NT2/D1 (cell line): ENCODE measurements at regions not wholly inside any gene's neighbourhood (a gene's known extent, or its start where the extent isn't known, plus 50 kb on each side); places are given as distances from the start of the nearest gene placed in this dataset.

Experiments used
- DNase-seq: peaks from one replicate; pipeline ENCODE4 v3.0.0-alpha.2; 2011; ENCODE audit warnings: low read depth, low spot score
- H3K27me3 ChIP-seq: 2 replicates; pipeline ENCODE4 v1.6.0; 2011; ENCODE audit warnings: mild to moderate bottlenecking; ENCODE audit not compliant: insufficient read length, insufficient read depth
- H3K36me3 ChIP-seq: 2 replicates; pipeline ENCODE4 v1.6.1; 2011; ENCODE audit warnings: mild to moderate bottlenecking, low read length, mixed read lengths; ENCODE audit not compliant: insufficient read depth, insufficient read length
- H3K4me1 ChIP-seq: 2 replicates; pipeline ENCODE4 v1.5.1; 2011; ENCODE audit not compliant: insufficient read depth, insufficient read length
- H3K4me3 ChIP-seq: 2 replicates; pipeline ENCODE4 v1.5.1; 2011; ENCODE audit warnings: low read depth; ENCODE audit not compliant: insufficient read length
- H3K9ac ChIP-seq: 2 replicates; pipeline ENCODE4 v1.6.0; 2011; ENCODE audit warnings: low read depth; ENCODE audit not compliant: insufficient read length
- H3K9me3 ChIP-seq: 2 replicates; pipeline ENCODE4 v1.5.1; 2011; ENCODE audit warnings: mild to moderate bottlenecking, low read length; ENCODE audit not compliant: insufficient read depth
- SUZ12 ChIP-seq: IDR thresholded peaks from 2 replicates; pipeline ENCODE4 v1.6.1; 2011; ENCODE audit not compliant: insufficient read length, insufficient read depth; ENCODE audit errors: extremely low read depth
- YY1 ChIP-seq: IDR thresholded peaks from 2 replicates; pipeline ENCODE4 v1.6.1; 2011; ENCODE audit not compliant: insufficient read length, insufficient read depth
- ZNF274 ChIP-seq: IDR thresholded peaks from 2 replicates; pipeline ENCODE4 v1.6.1; 2011; ENCODE audit warnings: mild to moderate bottlenecking, low read depth, low read length

DNA sequence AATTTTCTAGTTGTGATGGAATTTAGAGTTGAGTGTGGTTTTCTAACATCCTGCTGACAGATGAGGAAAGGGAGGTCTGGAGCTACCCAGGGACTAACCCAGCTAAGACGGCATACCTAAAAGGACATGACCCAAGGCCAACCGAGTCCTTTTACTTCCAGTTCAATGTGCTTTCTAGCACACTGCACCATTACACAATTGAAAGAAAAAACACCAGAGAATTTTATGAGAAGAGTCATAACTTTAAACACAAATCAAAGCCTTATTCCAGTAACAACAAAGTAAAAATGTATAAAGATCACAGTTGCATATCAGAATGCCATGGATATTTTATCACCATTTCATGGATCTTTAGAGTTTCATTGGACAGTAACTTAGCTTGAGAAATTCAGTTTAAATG is 480.3 kb downstream of the MEIS1 start:
- no peak for DNase-seq
- Histone ChIP-seq H3K9ac (no peak overlapping the region), H3K4me3 (no peak overlapping the region), H3K9me3 (no peaks in the 10 kb centered on the region), H3K27me3 (no peaks in the 10 kb centered on the region), H3K36me3 (no peaks in the 10 kb centered on the region), H3K4me1 (no peaks in the 10 kb centered on the region)
- TF ChIP-seq SUZ12: no peak
- no peak for TF ChIP-seq YY1
- TF ChIP-seq ZNF274: no peak

DNA sequence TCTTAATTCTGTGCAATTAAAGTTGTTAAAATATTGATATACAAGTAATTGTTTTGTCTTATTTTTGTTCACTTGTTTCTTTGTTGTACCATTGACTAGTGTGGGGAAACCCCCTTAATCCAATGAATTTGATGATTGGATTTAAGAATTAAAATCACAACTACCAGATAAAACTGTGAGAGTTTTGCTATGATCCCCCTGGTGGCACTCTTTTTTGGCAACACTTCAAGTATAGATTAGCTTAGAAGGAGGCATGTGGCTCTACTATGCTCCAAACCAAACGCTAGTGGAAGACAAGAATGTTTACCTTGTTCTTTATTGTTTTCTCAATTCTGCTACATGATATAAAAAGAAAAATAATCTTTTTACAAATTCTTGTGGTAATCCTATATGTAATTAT is 477.8 kb upstream of the ETAA1 start:
- Histone ChIP-seq H3K9me3 (no peaks in the 10 kb centered on the region), H3K36me3 (no peaks in the 10 kb centered on the region), H3K9ac (no peak overlapping the region), H3K4me3 (no peak overlapping the region), H3K27me3 (no peaks in the 10 kb centered on the region), H3K4me1 (no peaks in the 10 kb centered on the region)
- TF ChIP-seq SUZ12: no peak
- TF ChIP-seq ZNF274: no peak
- TF ChIP-seq YY1: no peak
- DNase-seq: no peak

DNA sequence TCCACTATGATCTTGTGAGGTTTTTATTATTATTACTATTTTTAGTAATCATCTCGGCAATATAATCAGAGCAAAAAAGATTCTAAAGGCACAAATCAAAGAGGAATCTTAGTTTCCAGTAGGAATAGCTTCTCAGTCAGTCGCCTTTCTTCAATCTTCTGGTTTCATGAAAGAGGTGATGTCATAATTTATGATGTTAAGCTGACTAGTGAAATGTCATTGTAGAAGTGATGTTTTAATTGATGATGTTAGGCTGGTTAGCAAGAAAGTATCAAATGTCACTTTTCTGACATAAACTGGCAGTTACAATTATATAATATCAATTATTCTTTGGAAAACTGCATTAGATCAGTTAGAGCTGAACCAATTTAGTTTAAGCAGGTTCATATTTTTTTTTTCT is 476.7 kb upstream of the ETAA1 start:
- no peak overlapping the region for H3K9ac ChIP-seq
- H3K9me3 ChIP-seq: no peaks in the 10 kb centered on the region
- DNase-seq: no peak
- TF ChIP-seq SUZ12 (no peak), ZNF274 (no peak), YY1 (no peak)
- H3K36me3 ChIP-seq: no peaks in the 10 kb centered on the region
- H3K4me3 ChIP-seq: no peak overlapping the region
- H3K4me1 ChIP-seq: no peaks in the 10 kb centered on the region
- no peaks in the 10 kb centered on the region for H3K27me3 ChIP-seq

DNA sequence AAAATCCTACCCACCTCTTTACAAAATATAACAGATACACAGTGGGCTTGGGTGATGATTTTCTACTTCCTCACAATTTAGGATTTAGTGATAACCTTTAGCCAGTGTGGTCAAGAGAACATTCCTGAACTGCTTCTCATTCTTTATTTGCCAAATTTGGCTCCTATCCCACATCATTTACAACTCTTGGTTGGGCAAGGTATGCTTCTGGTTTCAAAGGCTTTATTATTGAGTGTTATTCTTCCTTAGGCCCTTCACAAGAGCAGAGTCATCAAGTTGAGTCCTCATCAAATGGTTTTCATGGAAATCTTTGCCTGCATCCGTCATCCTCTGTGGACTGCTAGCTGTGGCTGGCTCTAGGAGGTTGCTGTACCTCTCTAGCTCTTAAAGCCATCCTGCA is 472.0 kb upstream of the ETAA1 start:
- H3K4me3 ChIP-seq: no peak overlapping the region
- H3K4me1 ChIP-seq: no peaks in the 10 kb centered on the region
- no peaks in the 10 kb centered on the region for H3K36me3 ChIP-seq
- TF ChIP-seq ZNF274: no peak
- no peak for TF ChIP-seq SUZ12
- TF ChIP-seq YY1: no peak
- H3K27me3 ChIP-seq: no peaks in the 10 kb centered on the region
- DNase-seq: no peak
- no peaks in the 10 kb centered on the region for H3K9me3 ChIP-seq
- H3K9ac ChIP-seq: no peak overlapping the region

DNA sequence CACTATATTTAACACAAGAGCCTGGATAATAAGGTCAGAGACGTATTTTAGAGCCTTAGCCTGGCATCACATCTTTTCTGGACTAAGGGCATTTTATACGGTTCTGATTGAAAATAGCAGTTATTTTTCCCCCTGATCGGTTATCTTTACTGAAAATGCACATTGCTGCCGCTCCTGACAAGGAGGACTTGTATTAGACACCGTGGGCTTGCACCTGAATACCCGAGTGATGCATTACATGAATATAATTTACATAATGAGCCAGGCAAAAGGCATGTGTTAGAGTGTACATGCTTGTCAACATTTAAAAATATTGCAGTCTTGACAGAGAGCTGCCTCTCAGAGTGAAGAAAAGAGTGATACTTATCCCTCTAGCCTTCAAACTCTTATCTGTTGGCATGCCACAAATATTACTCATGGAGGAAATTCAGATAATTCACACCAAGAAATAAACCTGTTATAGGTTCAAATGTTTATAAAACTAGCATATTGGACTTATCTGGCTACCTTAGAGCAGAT is 470.5 kb upstream of the ETAA1 start:
- H3K4me3 ChIP-seq: no peak overlapping the region
- no peaks in the 10 kb centered on the region for H3K9me3 ChIP-seq

DNA sequence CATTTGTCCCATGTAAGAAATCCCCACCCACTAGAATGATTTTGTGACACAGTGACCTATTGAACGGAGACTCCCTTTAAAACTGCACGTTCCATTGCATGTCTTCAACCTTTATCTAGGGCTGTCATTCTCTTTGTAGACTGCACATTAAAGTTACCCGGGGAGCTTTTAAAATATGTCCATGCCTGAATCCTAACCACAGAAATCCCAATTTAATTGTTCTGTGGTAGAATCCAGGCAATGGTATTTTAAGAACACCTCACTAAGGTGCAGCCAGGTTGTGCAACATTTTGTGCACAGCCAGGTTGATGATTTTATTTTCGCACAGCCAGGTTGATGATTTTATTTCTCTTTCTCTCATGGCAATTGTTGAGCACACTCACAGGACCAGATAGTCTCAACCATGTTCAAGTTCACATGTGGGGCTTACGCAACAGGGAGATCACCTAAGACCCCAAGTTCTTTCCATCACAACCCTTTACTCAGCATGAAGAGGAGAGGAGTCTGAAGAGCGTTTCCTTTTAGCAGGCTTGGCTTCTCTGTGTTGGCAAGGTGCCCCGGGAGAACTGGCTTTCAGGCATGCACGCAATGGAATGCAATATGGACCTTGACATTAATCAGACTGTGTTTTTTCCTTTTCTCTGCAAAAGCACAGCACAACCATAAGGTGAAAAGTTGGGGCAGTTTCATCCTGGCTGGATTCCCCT is 467.3 kb upstream of the ETAA1 start:
- no peaks in the 10 kb centered on the region for H3K27me3 ChIP-seq
- H3K4me1 ChIP-seq: no peaks in the 10 kb centered on the region
- no peak for TF ChIP-seq SUZ12
- TF ChIP-seq ZNF274: no peak
- no peaks in the 10 kb centered on the region for H3K36me3 ChIP-seq
- no peaks in the 10 kb centered on the region for H3K9me3 ChIP-seq
- no peak overlapping the region for H3K4me3 ChIP-seq
- DNase-seq: no peak
- H3K9ac ChIP-seq: no peak overlapping the region

More for the DNA sequence above, 470.5 kb upstream of the ETAA1 start:
- no peak overlapping the region for H3K9ac ChIP-seq
- DNase-seq: no peak
- no peaks in the 10 kb centered on the region for H3K27me3 ChIP-seq
- no peaks in the 10 kb centered on the region for H3K4me1 ChIP-seq
- TF ChIP-seq ZNF274 (no peak), YY1 (no peak), SUZ12 (no peak)
- no peaks in the 10 kb centered on the region for H3K36me3 ChIP-seq

DNA sequence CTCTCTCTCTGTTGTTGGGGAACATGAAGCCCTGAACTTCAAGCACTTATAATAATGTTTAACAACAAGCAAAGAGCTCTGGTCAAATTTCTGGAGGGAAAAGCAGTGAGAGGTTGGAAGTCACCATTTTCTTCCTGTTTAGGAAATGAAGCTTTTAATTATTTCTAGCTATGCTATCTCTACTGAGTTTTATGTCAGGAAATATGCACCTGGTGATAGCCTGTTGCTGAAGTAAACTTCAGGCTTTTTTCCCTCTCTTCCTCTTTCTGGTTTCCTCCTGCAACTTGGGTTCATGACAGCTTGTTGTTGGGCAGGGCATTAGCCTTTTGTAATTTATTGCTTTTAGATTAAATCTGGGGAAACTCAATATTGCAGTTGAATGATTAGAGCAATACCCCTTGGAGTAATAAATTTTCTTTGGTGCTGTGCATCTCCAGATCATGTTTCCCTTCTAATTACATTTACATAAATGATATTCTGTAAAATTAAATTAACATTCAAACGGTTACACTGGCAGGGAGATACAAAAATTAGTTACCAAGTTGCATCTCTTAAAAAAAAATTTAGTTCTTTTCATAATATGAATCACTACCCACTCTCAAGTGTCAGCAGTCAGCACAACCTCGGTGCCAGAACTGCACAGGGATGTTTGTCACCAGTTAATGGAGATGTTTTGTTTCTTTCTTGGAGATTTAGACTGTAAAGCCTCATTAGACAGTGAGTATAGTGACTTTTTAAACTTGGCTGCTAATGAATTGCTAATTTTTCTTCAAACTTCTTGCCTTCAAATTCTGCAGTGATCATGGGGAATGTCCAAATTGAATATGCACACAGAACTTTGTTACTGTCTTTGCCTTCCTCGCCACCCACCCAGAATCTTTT is 466.6 kb upstream of the ETAA1 start:
- Histone ChIP-seq H3K4me3 (no peak overlapping the region), H3K4me1 (no peaks in the 10 kb centered on the region), H3K9ac (no peak overlapping the region), H3K36me3 (no peaks in the 10 kb centered on the region), H3K27me3 (no peaks in the 10 kb centered on the region), H3K9me3 (no peaks in the 10 kb centered on the region)
- TF ChIP-seq SUZ12 (no peak), ZNF274 (no peak), YY1 (no peak)
- DNase-seq: no peak
